IMR-90 (cell line): ENCODE measurements at regions not wholly inside any gene's neighbourhood (a gene's known extent, or its start where the extent isn't known, plus 50 kb on each side); places are given as distances from the start of the nearest gene placed in this dataset.

Source experiments
- ATAC-seq: fragments of 200-7000 bp; cut with Tn5 transposase; 2 replicates; pipeline ENCODE4 v1.9.1; 2020; ENCODE audit warnings: low read depth, mild to moderate bottlenecking, moderate library complexity
- BruUV-seq: library from RNA; stranded (reverse); fragments of 400-500 nt; replicated peaks from 2 replicates; lab custom pipeline; 2021; lab: Mats Ljungman, UMichigan
- CTCF ChIA-PET: fragments of 300-600 bp; formaldehyde crosslinking; extraction: SDS; loops from one replicate; lab custom pipeline; 2021; ENCODE audit warnings: antibody characterized with exemption; lab: Yijun Ruan, JAX
- POLR2A ChIA-PET: fragments of 300-600 bp; sonication (Branson Sonifier 250); formaldehyde crosslinking; loops from one replicate; lab custom pipeline; 2022; ENCODE audit warnings: antibody characterized with exemption; ENCODE audit not compliant: unreplicated experiment; lab: Charles Lee
- DNase-seq: peaks from one replicate; pipeline ENCODE4 v3.0.0; 2013
- H2AFZ ChIP-seq: replicated peaks from 2 replicates; pipeline ENCODE3; 2013; ENCODE audit warnings: low read length, mild to moderate bottlenecking; ENCODE audit not compliant: poor library complexity
- H2AK5ac ChIP-seq: 2 replicates; pipeline ENCODE4 v1.6.1; 2013; ENCODE audit warnings: low read depth, low read length, inconsistent platforms
- H2AK9ac ChIP-seq: replicated peaks from 2 replicates; pipeline ENCODE3; 2013; ENCODE audit warnings: mild to moderate bottlenecking, low read depth, low read length, moderate library complexity; ENCODE audit not compliant: poor library complexity
- H2BK120ac ChIP-seq: 2 replicates; pipeline ENCODE4 v1.6.1; 2013; ENCODE audit warnings: low read depth, low read length, inconsistent platforms
- H2BK15ac ChIP-seq: 3 replicates; pipeline ENCODE4 v1.6.1; 2013; ENCODE audit warnings: low read depth, low read length, inconsistent platforms
- H2BK20ac ChIP-seq: 2 replicates; pipeline ENCODE4 v1.6.1; 2013; ENCODE audit warnings: low read depth, mild to moderate bottlenecking, inconsistent platforms, low read length, moderate library complexity
- H2BK5ac ChIP-seq: 2 replicates; pipeline ENCODE4 v1.6.1; 2013; ENCODE audit warnings: mild to moderate bottlenecking, low read depth, low read length, inconsistent platforms; ENCODE audit not compliant: poor library complexity, severe bottlenecking
- H3K14ac ChIP-seq: replicated peaks from 2 replicates; pipeline ENCODE4 v1.6.1; 2013; ENCODE audit warnings: low read depth, low read length, inconsistent platforms
- H3K18ac ChIP-seq: 2 replicates; pipeline ENCODE4 v1.6.1; 2013; ENCODE audit warnings: low read depth, low read length, control low read depth
- H3K23ac ChIP-seq: 2 replicates; pipeline ENCODE4 v1.6.1; 2013; ENCODE audit warnings: low read depth, low read length, inconsistent platforms
- H3K27ac ChIP-seq: 2 replicates; pipeline ENCODE4 v1.5.1; 2013; ENCODE audit warnings: mild to moderate bottlenecking, control low read depth, low read length; ENCODE audit not compliant: insufficient read depth
- H3K27me3 ChIP-seq: 2 replicates; pipeline ENCODE4 v1.6.1; 2013; ENCODE audit warnings: low read length; ENCODE audit not compliant: control insufficient read depth, insufficient read depth
- H3K36me3 ChIP-seq: 2 replicates; pipeline ENCODE4 v1.6.1; 2013; ENCODE audit warnings: low read length, mixed read lengths; ENCODE audit not compliant: control insufficient read depth, insufficient read depth
- H3K4ac ChIP-seq: 2 replicates; pipeline ENCODE4 v1.6.1; 2013; ENCODE audit warnings: low read depth, low read length, inconsistent platforms
- H3K4me1 ChIP-seq: 2 replicates; pipeline ENCODE4 v1.6.1; 2013; ENCODE audit warnings: low read length, mixed read lengths; ENCODE audit not compliant: control insufficient read depth, insufficient read depth
- H3K4me2 ChIP-seq: 2 replicates; pipeline ENCODE4 v1.6.1; 2013; ENCODE audit warnings: low read depth, mild to moderate bottlenecking, control low read depth, low read length, moderate library complexity
- H3K4me3 ChIP-seq: 2 replicates; pipeline ENCODE4 v1.5.1; 2013; ENCODE audit warnings: low read depth, mild to moderate bottlenecking, control low read depth, low read length, moderate library complexity; ENCODE audit not compliant: insufficient read depth
- H3K56ac ChIP-seq: 2 replicates; pipeline ENCODE4 v1.6.1; 2013; ENCODE audit warnings: low read length, inconsistent platforms; ENCODE audit not compliant: insufficient read depth; ENCODE audit errors: extremely low read depth
- H3K79me1 ChIP-seq, 2 experiments: 2 replicates each; pipeline ENCODE4 v1.6.1; 2013; ENCODE audit warnings: low read length in 2 of 2, inconsistent platforms in 1 of 2, low read depth in 1 of 2
- H3K9ac ChIP-seq: 2 replicates; pipeline ENCODE4 v1.6.1; 2013; ENCODE audit warnings: low read depth, low read length, control low read depth
- H3K9me1 ChIP-seq: 2 replicates; pipeline ENCODE4 v1.6.1; 2013; ENCODE audit warnings: low read length, inconsistent platforms; ENCODE audit not compliant: insufficient read depth
- H3K9me3 ChIP-seq: 2 replicates; pipeline ENCODE4 v1.6.1; 2013; ENCODE audit warnings: low read length; ENCODE audit not compliant: control insufficient read depth, insufficient read depth
- H4K20me1 ChIP-seq: 2 replicates; pipeline ENCODE4 v1.6.1; 2013; ENCODE audit warnings: low read length, inconsistent platforms; ENCODE audit not compliant: insufficient read depth
- H4K5ac ChIP-seq: 2 replicates; pipeline ENCODE4 v1.6.1; 2013; ENCODE audit warnings: mild to moderate bottlenecking, low read depth, low read length, control low read depth
- H4K8ac ChIP-seq, 2 experiments: 2 replicates each; pipeline ENCODE4 v1.6.1; 2013; ENCODE audit warnings: low read depth in 2 of 2, low read length in 2 of 2, control low read depth in 1 of 2, inconsistent platforms in 1 of 2
- H4K91ac ChIP-seq: 2 replicates; pipeline ENCODE4 v1.6.1; 2013; ENCODE audit warnings: low read depth, low read length, inconsistent platforms; ENCODE audit not compliant: insufficient read depth
- MXI1 ChIP-seq: IDR thresholded peaks from 2 replicates; pipeline ENCODE4 v1.6.1; 2012; ENCODE audit warnings: low read depth, mild to moderate bottlenecking, low read length, moderate library complexity, borderline replicate concordance
- NFE2L2 ChIP-seq: fragments of 150-350 bp; IDR thresholded peaks from 2 replicates; pipeline ENCODE4 v1.6.1; 2016; ENCODE audit warnings: low read depth, mild to moderate bottlenecking, low read length
- POLR2A ChIP-seq: IDR thresholded peaks from 2 replicates; pipeline ENCODE4 v1.6.1; 2012; ENCODE audit warnings: mild to moderate bottlenecking, low read depth, low read length
- RCOR1 ChIP-seq: IDR thresholded peaks from 2 replicates; pipeline ENCODE4 v1.6.1; 2012; ENCODE audit warnings: mild to moderate bottlenecking, low read length, improper control_type of control experiment; ENCODE audit not compliant: insufficient replicate concordance
- USF2 ChIP-seq: fragments of 150-350 bp; IDR thresholded peaks from 2 replicates; pipeline ENCODE4 v1.6.1; 2017; ENCODE audit warnings: mild to moderate bottlenecking, antibody characterized with exemption, low read length, low read depth
- WGBS, 2 experiments: methylation state at CpG; one replicate each; pipeline versions ENCODE4 v1.1.5 to v1.1.7; 2013; ENCODE audit warnings: missing lambda C conversion rate in 2 of 2; ENCODE audit not compliant: insufficient read length in 1 of 2; ENCODE audit errors: extremely low coverage in 2 of 2; 5-methylcytosine and 5-hydroxymethylcytosine counted together
- dilution Hi-C: fragments of 300-500 bp; cut with HindIII; formaldehyde crosslinking; loops from one replicate; pipeline ENCODE4 v1.14.3; 2018; ENCODE audit warnings: low sequenced_read_pairs; ENCODE audit not compliant: unreplicated experiment
- in situ Hi-C: fragments of 300-500 bp; cut with MboI; formaldehyde crosslinking; loops from 3 replicates; pipeline ENCODE4 v1.14.3; 2019; ENCODE audit warnings: low sequenced_read_pairs, inconsistent platforms, mixed read lengths
- intact Hi-C: fragments of 100-400 bp; cut with micrococcal nuclease; formaldehyde crosslinking; loops from 2 replicates; pipeline ENCODE4 v1.10.0; 2022

GRCh38 chr18:43486462-43486861 is 209.2 kb upstream of the SYT4 start:
- Histone ChIP-seq H3K79me1 (no peaks in the 10 kb centered on the region), H3K4me3 (no peak overlapping the region), H3K4me1 (no peaks in the 10 kb centered on the region), H3K9me1 (no peaks in the 10 kb centered on the region), H3K56ac (no peak overlapping the region), H4K20me1 (no peaks in the 10 kb centered on the region), H3K4me2 (no peak overlapping the region), H3K9me3 (peaks cover 14% of the 10 kb centered on the region), H3K18ac (no peak overlapping the region), H3K4ac (no peak overlapping the region), H3K14ac (no peak overlapping the region), H2BK20ac (no peak overlapping the region), H3K23ac (no peak overlapping the region), H2BK15ac (no peak overlapping the region), H2BK120ac (no peak overlapping the region), H2AFZ (no peak overlapping the region), H4K8ac (no peak overlapping the region), H2AK9ac (no peak overlapping the region), H4K91ac (no peak overlapping the region), H2AK5ac (no peak overlapping the region), H3K27me3 (no peaks in the 10 kb centered on the region), H2BK5ac (no peak overlapping the region), H4K5ac (no peak overlapping the region), H3K36me3 (no peaks in the 10 kb centered on the region), H3K27ac (no peak overlapping the region), H3K9ac (no peak overlapping the region)
- ChIA-PET CTCF (no interaction called here), POLR2A (no interaction called here)
- TF ChIP-seq USF2 (no peak), RCOR1 (no peak), MXI1 (no peak), NFE2L2 (0 out of 2 replicates have a peak, but pooled peaks have one; percentile 42), POLR2A (no peak)
- in situ Hi-C loops = no loop called here
- intact Hi-C loops = no loop called here
- dilution Hi-C loops = no loop called here
- BruUV-seq = no TSS peak
- WGBS, 2 experiments = 100% methylated on average over 1 of the region's 4 CpGs; no CpG with 5 or more reads in 1 of the 2 experiments
- DNase-seq = no peak
- no peak for ATAC-seq
